ENCODE measurements at regions not wholly inside any gene's neighbourhood (a gene's known extent, or its start where the extent isn't known, plus 50 kb on each side); places are given as distances from the start of the nearest gene placed in this dataset.

DNA sequence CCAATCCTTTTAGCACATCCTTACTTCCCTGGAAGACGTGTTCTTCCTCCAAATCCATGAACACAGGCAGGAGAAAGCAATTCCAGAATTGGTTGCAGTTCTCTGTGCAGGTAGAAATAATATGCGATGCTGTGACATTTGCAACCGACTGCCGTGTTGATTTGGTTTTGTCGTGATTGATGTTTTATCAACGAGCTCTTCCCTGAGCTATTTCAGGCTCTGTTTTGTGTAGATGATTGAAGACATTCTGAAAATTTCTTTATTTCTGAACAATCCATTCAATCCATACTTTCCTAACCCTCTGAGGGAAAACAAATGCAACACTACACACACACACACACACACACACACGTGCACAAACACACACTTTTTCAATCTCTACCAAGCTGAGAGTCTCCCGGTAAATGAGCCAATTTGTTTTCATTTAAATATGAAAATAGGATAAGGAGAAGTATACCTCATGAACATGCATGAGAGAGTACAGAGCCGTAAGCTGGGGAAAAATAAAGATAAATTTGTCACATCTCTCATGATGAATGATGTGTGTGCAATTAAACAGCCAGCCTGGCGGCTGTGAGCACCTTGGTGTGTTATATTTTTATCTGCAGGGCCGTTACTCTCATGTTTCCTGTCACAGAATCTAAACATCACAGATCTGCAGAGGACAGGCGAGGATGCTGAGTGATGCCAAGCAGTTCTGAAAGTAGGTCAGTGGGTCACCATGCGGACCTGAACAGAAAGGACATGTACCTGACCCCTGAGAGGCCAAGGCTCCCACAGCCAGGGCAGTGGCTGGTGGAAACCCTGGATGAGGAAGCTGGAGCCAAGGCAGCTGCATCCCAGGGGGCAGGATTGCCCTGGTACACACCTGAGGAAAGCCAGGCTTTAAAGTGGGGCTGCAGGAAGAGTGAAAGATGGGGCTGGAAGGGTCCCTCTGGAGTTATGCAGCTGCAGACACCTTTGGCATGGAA is 64.8 kb downstream of the PDCL3 start:
- TF ChIP-seq, protein P1, sequence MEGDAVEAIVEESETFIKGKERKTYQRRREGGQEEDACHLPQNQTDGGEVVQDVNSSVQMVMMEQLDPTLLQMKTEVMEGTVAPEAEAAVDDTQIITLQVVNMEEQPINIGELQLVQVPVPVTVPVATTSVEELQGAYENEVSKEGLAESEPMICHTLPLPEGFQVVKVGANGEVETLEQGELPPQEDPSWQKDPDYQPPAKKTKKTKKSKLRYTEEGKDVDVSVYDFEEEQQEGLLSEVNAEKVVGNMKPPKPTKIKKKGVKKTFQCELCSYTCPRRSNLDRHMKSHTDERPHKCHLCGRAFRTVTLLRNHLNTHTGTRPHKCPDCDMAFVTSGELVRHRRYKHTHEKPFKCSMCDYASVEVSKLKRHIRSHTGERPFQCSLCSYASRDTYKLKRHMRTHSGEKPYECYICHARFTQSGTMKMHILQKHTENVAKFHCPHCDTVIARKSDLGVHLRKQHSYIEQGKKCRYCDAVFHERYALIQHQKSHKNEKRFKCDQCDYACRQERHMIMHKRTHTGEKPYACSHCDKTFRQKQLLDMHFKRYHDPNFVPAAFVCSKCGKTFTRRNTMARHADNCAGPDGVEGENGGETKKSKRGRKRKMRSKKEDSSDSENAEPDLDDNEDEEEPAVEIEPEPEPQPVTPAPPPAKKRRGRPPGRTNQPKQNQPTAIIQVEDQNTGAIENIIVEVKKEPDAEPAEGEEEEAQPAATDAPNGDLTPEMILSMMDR (conservative IDR thresholded peaks at IDR 0.05; ENCODE audit: control insufficient read depth, insufficient read depth, low read depth, low read length): no peak

GRCh38 chr2:100628506-100628905 is 65.7 kb downstream of the PDCL3 start:
- no peak overlapping the region for H3K4me3 ChIP-seq (ENCODE audit: control insufficient read depth, low read depth, low read length)
- TF ChIP-seq, protein P1 (conservative IDR thresholded peaks at IDR 0.05; ENCODE audit: control insufficient read depth, insufficient read depth, low read depth, low read length): no peak
- DNase-seq (ENCODE audit: low read depth): no peak

More for the DNA sequence above, 64.8 kb downstream of the PDCL3 start:
- DNase-seq (ENCODE audit: low read depth): no peak
- H3K4me3 ChIP-seq (ENCODE audit: control insufficient read depth, low read depth, low read length): no peak overlapping the region

DNA sequence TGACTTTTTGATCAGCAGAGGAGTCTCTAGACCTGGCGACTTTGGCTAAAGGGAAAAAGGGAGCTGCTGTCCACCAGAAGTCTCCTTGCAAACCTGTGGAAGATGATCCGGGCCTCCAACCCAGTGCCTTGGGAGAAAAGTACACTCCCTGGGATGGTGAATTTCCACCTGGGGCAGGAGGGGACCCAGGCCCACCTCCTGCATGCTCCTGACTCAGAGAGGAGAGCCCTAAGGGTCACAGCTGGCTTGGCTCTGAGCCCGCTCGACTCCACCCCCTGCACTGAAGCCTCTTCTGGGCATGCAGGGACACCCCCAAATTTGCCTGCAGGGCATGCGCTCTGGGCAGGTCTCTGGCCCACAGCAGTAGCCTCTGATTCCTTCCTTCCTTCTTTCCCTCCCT is 66.5 kb downstream of the PDCL3 start:
- no peak overlapping the region for H3K4me3 ChIP-seq (ENCODE audit: control insufficient read depth, low read depth, low read length)
- no peak for DNase-seq (ENCODE audit: low read depth)
- TF ChIP-seq, protein P1 (conservative IDR thresholded peaks at IDR 0.05; ENCODE audit: control insufficient read depth, insufficient read depth, low read depth, low read length): no peak

DNA sequence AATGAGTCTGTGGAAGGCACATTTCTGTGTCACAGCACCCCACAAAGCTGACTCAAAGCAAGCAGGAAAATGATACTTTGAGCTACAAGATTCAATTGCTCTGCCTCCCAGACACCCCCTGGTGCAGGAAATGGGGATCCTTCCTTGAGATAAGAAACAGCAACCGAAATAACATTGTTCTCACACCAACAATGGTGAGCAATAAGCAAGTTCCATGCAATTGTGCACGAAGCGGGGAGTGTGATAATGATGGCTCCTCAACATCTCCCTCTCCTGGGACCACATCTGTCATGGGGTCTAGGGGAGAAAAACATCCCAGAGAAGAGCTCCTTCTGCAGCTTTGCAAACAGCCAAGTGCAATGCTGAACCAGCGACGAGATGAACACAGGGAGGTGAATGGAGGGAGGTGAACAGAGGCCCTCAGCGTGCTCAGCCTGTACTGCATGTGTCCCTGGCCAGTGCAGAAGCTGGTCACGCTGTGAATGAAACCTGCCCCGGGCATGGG is 67.7 kb downstream of the PDCL3 start:
- DNase-seq (ENCODE audit: low read depth): no peak
- TF ChIP-seq, protein P1 (conservative IDR thresholded peaks at IDR 0.05; ENCODE audit: control insufficient read depth, insufficient read depth, low read depth, low read length): no peak
- H3K4me3 ChIP-seq (ENCODE audit: control insufficient read depth, low read depth, low read length): no peak overlapping the region

DNA sequence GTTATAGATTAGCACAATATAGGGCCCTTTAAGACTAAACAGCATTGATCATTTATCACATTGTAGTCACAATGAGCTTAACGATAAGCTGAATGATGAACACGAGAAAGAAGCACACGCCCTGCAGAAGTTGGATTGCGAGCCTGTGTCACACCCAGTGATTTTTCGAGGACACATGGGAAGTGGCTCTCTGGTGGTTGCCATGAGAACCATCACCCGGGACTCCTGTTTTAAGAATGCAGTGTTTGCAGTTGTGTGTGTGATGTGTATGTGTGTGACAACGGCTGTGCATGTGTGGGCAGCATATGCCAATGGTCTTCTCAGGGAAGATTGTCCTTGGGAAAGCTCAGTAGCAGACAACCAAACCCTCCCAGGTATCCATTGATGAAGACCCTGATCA is 69.2 kb downstream of the PDCL3 start:
- no peak overlapping the region for H3K4me3 ChIP-seq (ENCODE audit: control insufficient read depth, low read depth, low read length)
- TF ChIP-seq, protein P1 (conservative IDR thresholded peaks at IDR 0.05; ENCODE audit: control insufficient read depth, insufficient read depth, low read depth, low read length): no peak
- DNase-seq (ENCODE audit: low read depth): no peak

GRCh38 chr2:100632759-100633158 is 70.0 kb downstream of the PDCL3 start:
- no peak overlapping the region for H3K4me3 ChIP-seq (ENCODE audit: control insufficient read depth, low read depth, low read length)
- TF ChIP-seq, protein P1 (conservative IDR thresholded peaks at IDR 0.05; ENCODE audit: control insufficient read depth, insufficient read depth, low read depth, low read length): no peak
- DNase-seq (ENCODE audit: low read depth): no peak

Measured in fibroblast of mammary gland (primary cell).